ENCODE measurements at regions not wholly inside any gene's neighbourhood (a gene's known extent, or its start where the extent isn't known, plus 50 kb on each side); places are given as distances from the start of the nearest gene placed in this dataset.

DNA sequence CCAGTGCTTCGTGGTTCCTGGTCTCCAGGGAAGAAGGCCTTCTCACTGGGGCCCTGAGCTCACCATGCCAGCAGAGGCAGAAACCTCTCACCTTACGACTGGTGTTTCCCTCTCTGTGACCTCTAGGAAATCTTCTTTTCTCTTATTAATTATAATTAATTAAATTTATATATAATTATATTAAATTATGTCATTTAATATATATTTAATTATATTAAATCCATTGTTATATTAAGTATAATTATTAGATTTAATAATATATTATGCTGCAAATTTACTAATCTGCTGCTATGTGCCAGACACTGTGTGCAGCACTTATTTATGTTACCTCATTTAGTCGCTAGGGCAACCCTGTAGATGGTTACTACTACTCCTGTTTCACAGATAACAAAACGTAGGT, 70.3 kb upstream of the MBIP start:
- Histone ChIP-seq H4K20me1 (ENCODE audit: insufficient read depth) (no peaks in the 10 kb centered on the region), H3K9me3 (ENCODE audit: low read length) (no peaks in the 10 kb centered on the region), H3F3A (ENCODE audit: insufficient read depth, low read length, poor library complexity, severe bottlenecking) (no peaks in the 10 kb centered on the region), H3K9ac (ENCODE audit: low read length) (no peak overlapping the region), H3K4me3 (ENCODE audit: low read length) (no peak overlapping the region), H3K9me2 (ENCODE audit: insufficient read depth, low read length) (no peaks in the 10 kb centered on the region), H3K79me2 (replicated peaks; ENCODE audit: insufficient read depth, low read length) (no peaks in the 10 kb centered on the region), H2AFZ (ENCODE audit: low read depth, low read length) (no peak overlapping the region), H3K27ac (ENCODE audit: low read length) (no peak overlapping the region), H3K4me2 (ENCODE audit: low read length) (no peak overlapping the region), H3K27me3 (ENCODE audit: insufficient read depth, low read depth, low read length) (no peaks in the 10 kb centered on the region), H3K36me3 (ENCODE audit: insufficient read depth, low read length) (no peaks in the 10 kb centered on the region)
- TF ChIP-seq, protein P1, sequence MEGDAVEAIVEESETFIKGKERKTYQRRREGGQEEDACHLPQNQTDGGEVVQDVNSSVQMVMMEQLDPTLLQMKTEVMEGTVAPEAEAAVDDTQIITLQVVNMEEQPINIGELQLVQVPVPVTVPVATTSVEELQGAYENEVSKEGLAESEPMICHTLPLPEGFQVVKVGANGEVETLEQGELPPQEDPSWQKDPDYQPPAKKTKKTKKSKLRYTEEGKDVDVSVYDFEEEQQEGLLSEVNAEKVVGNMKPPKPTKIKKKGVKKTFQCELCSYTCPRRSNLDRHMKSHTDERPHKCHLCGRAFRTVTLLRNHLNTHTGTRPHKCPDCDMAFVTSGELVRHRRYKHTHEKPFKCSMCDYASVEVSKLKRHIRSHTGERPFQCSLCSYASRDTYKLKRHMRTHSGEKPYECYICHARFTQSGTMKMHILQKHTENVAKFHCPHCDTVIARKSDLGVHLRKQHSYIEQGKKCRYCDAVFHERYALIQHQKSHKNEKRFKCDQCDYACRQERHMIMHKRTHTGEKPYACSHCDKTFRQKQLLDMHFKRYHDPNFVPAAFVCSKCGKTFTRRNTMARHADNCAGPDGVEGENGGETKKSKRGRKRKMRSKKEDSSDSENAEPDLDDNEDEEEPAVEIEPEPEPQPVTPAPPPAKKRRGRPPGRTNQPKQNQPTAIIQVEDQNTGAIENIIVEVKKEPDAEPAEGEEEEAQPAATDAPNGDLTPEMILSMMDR (IDR thresholded peaks at IDR 0.05; ENCODE audit: poor library complexity, severe bottlenecking) = no peak

DNA sequence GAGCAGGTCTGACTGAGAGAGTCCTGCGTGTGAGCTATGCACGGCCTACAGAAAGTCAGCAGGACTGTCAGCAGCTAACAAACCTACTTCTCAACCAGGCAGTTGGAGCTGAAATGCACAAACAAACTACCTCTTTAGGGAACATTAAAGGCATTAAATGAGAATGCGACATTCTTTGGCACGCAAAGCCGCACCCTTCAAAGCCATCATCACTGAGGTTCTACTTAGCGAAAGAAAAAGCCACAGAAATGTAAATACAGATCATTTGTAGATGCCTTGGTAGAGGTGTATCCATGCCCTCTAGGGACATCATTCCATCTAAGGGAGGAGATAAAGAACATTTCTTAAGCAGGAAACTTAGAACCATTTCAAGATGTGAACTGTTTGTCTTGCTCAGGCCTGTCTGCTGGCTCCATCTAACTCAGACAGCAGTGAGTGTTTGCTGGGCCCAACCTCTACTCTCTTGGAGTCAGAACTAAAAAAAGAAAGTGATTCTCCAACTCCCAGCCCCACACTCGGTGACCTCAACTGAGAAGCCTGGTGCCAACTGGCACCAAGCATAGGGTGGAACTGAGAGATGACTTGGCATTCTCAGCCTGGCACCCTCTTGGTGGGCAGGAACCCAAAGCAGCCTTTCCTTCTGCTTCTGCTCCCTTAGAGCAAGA, 63.5 kb upstream of the MBIP start:
- TF ChIP-seq EP300 (conservative IDR thresholded peaks at IDR 0.05; ENCODE audit: poor library complexity, severe bottlenecking) = no peak
- TF ChIP-seq RAD21 (conservative IDR thresholded peaks at IDR 0.05) = no peak
- no peak for TF ChIP-seq TAF1 (IDR thresholded peaks at IDR 0.05; ENCODE audit: low read depth)
- no peak for TF ChIP-seq MXI1 (conservative IDR thresholded peaks at IDR 0.05; ENCODE audit: poor library complexity, severe bottlenecking)
- H3K9me3 ChIP-seq (ENCODE audit: low read length) = no peaks in the 10 kb centered on the region
- no peak overlapping the region for H3K4me3 ChIP-seq (ENCODE audit: low read length)
- H2AFZ ChIP-seq (ENCODE audit: low read depth, low read length) = no peak overlapping the region
- no peaks in the 10 kb centered on the region for H3K27me3 ChIP-seq (ENCODE audit: insufficient read depth, low read depth, low read length)
- no peak overlapping the region for H3K27ac ChIP-seq (ENCODE audit: low read length)
- H3K36me3 ChIP-seq (ENCODE audit: insufficient read depth, low read length) = no peaks in the 10 kb centered on the region
- no peak overlapping the region for H3K9ac ChIP-seq (ENCODE audit: low read length)
- H3K79me2 ChIP-seq (replicated peaks; ENCODE audit: insufficient read depth, low read length) = no peaks in the 10 kb centered on the region
- no peaks in the 10 kb centered on the region for H3K9me2 ChIP-seq (ENCODE audit: insufficient read depth, low read length)
- H3F3A ChIP-seq (ENCODE audit: insufficient read depth, low read length, poor library complexity, severe bottlenecking) = no peaks in the 10 kb centered on the region
- no peaks in the 10 kb centered on the region for H4K20me1 ChIP-seq (ENCODE audit: insufficient read depth)
- no peak overlapping the region for H3K4me2 ChIP-seq (ENCODE audit: low read length)

GRCh38 chr14:36373982-36374673, 53.7 kb upstream of the MBIP start:
- H3F3A ChIP-seq (ENCODE audit: insufficient read depth, low read length, poor library complexity, severe bottlenecking) = no peaks in the 10 kb centered on the region
- no peak overlapping the region for H3K4me2 ChIP-seq (ENCODE audit: low read length)
- H3K9me2 ChIP-seq (ENCODE audit: insufficient read depth, low read length) = no peaks in the 10 kb centered on the region
- H3K9ac ChIP-seq (ENCODE audit: low read length) = no peak overlapping the region
- no peaks in the 10 kb centered on the region for H3K79me2 ChIP-seq (replicated peaks; ENCODE audit: insufficient read depth, low read length)
- H3K4me3 ChIP-seq (ENCODE audit: low read length) = no peak overlapping the region
- H3K27ac ChIP-seq (ENCODE audit: low read length) = no peak overlapping the region
- no peaks in the 10 kb centered on the region for H3K27me3 ChIP-seq (ENCODE audit: insufficient read depth, low read depth, low read length)
- H3K9me3 ChIP-seq (ENCODE audit: low read length) = no peaks in the 10 kb centered on the region
- no peak overlapping the region for H2AFZ ChIP-seq (ENCODE audit: low read depth, low read length)
- H4K20me1 ChIP-seq (ENCODE audit: insufficient read depth) = no peaks in the 10 kb centered on the region
- no peaks in the 10 kb centered on the region for H3K36me3 ChIP-seq (ENCODE audit: insufficient read depth, low read length)
- peak; percentile 86 for TF ChIP-seq SMC3 (conservative IDR thresholded peaks at IDR 0.05; ENCODE audit: poor library complexity)
- TF ChIP-seq RAD21 (conservative IDR thresholded peaks at IDR 0.05) = peak; percentile 75
- TF ChIP-seq, protein P1 (IDR thresholded peaks at IDR 0.05; ENCODE audit: poor library complexity, severe bottlenecking) = peak; percentile 80
- TF ChIP-seq, protein P2, sequence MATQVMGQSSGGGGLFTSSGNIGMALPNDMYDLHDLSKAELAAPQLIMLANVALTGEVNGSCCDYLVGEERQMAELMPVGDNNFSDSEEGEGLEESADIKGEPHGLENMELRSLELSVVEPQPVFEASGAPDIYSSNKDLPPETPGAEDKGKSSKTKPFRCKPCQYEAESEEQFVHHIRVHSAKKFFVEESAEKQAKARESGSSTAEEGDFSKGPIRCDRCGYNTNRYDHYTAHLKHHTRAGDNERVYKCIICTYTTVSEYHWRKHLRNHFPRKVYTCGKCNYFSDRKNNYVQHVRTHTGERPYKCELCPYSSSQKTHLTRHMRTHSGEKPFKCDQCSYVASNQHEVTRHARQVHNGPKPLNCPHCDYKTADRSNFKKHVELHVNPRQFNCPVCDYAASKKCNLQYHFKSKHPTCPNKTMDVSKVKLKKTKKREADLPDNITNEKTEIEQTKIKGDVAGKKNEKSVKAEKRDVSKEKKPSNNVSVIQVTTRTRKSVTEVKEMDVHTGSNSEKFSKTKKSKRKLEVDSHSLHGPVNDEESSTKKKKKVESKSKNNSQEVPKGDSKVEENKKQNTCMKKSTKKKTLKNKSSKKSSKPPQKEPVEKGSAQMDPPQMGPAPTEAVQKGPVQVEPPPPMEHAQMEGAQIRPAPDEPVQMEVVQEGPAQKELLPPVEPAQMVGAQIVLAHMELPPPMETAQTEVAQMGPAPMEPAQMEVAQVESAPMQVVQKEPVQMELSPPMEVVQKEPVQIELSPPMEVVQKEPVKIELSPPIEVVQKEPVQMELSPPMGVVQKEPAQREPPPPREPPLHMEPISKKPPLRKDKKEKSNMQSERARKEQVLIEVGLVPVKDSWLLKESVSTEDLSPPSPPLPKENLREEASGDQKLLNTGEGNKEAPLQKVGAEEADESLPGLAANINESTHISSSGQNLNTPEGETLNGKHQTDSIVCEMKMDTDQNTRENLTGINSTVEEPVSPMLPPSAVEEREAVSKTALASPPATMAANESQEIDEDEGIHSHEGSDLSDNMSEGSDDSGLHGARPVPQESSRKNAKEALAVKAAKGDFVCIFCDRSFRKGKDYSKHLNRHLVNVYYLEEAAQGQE (IDR thresholded peaks at IDR 0.05; ENCODE audit: borderline replicate concordance) = no peak
